ENCODE measurements at regions not wholly inside any gene's neighbourhood (a gene's known extent, or its start where the extent isn't known, plus 50 kb on each side); places are given as distances from the start of the nearest gene placed in this dataset.

- TF ChIP-seq POLR2A (IDR thresholded peaks at IDR 0.05) = no peak
- TF ChIP-seq CTCF (IDR thresholded peaks at IDR 0.05) = no peak
- TF ChIP-seq EP300 (IDR thresholded peaks at IDR 0.05) = no peak
- no peak for TF ChIP-seq POLR2AphosphoS5 (IDR thresholded peaks at IDR 0.05)
Observed at GRCh38 chr1:4506591-4506990, 147.8 kb upstream of the AJAP1 start.
